Right lobe of liver (tissue), 6 donors: ENCODE measurements at regions not wholly inside any gene's neighbourhood (a gene's known extent, or its start where the extent isn't known, plus 50 kb on each side); places are given as distances from the start of the nearest gene placed in this dataset.

Experiments
- ATAC-seq, 4 donors: fragments of 200-7000 bp; cut with Tn5 transposase; one replicate each; pipeline ENCODE4 v1.9.1; 2020; ENCODE audit warnings: mild to moderate bottlenecking in 4 of 4, moderate library complexity in 4 of 4
- DNase-seq, 3 donors: peaks; one replicate each; pipeline ENCODE4 v3.0.0-alpha.2; 2020
- H3K27ac ChIP-seq, 3 donors: fragments of 200-600 bp; one replicate each; pipeline ENCODE4 v1.8.0; 2022
- H3K27me3 ChIP-seq, 2 donors: fragments of 200-600 bp; one replicate each; pipeline ENCODE4 v1.8.0; 2022
- H3K36me3 ChIP-seq, 4 donors: fragments of 200-600 bp; sonication (generic) in 1 of 4; one replicate each; pipeline versions ENCODE4 v1.5.1 to v1.8.0; 2017 to 2022; ENCODE audit warnings: control low read depth in 1 of 4
- H3K4me1 ChIP-seq, 4 donors: fragments of 200-600 bp; sonication (generic) in 1 of 4; one replicate each; pipeline versions ENCODE4 v1.5.1 to v1.8.0; 2017 to 2022; ENCODE audit warnings: control low read depth in 1 of 4
- H3K4me3 ChIP-seq, 3 donors: fragments of 200-600 bp; one replicate each; pipeline ENCODE4 v1.8.0; 2022
- H3K9me3 ChIP-seq, 4 donors: fragments of 200-600 bp; sonication (generic) in 1 of 4; one replicate each; pipeline versions ENCODE4 v1.5.1 to v1.8.0; 2017 to 2022; ENCODE audit warnings: control low read depth in 1 of 4
- POLR2A ChIP-seq: fragments of 450-650 bp; IDR thresholded peaks from one replicate; pipeline ENCODE4 v1.6.1; 2017; ENCODE audit warnings: antibody characterized with exemption, mild to moderate bottlenecking
- WGBS: methylation state at CpG from one replicate; pipeline ENCODE4 v1.1.6; 2018; ENCODE audit warnings: low coverage, low lambda C conversion rate; ENCODE audit not compliant: insufficient coverage; ENCODE audit errors: missing lambda C conversion rate; 5-methylcytosine and 5-hydroxymethylcytosine counted together
- intact Hi-C, 2 donors: fragments of 100-400 bp; cut with DNase I; formaldehyde crosslinking; loops; one replicate each; pipeline versions ENCODE4 v1.11.2 to v1.14.1; 2022
- TF ChIP-seq, protein P1 (sequence below), 4 donors: fragments of 200-600 bp in 3 of 4; fragments of 450-650 bp in 1 of 4; IDR thresholded peaks; one replicate each; pipeline versions ENCODE4 v1.5.1 to v1.8.0; 2016 to 2022; ENCODE audit warnings: antibody characterized with exemption in 4 of 4, mild to moderate bottlenecking in 2 of 4
- donor health status: DM: no; HTN: yes; CAD: no.
- donor health status: DM: no; HTN: no; CAD: no.
- donor health status: DM: no; HTN: no; CAD: no.
- donor health status: DM: no; HTN: yes; CAD: no.
- donor health status: DM: no; HTN: yes; CAD: no.

- Histone ChIP-seq H3K36me3 (no peaks in the 10 kb centered on the region), H3K27me3 (no peaks in the 10 kb centered on the region), H3K4me3 (no peak overlapping the region), H3K4me1 (no peaks in the 10 kb centered on the region), H3K27ac (no peak overlapping the region), H3K9me3 (no peaks in the 10 kb centered on the region)
- 58% methylated on average over 3 of the region's 3 CpGs for WGBS
- intact Hi-C loops: no loop called here
- TF ChIP-seq POLR2A: no peak
- TF ChIP-seq, protein P1, sequence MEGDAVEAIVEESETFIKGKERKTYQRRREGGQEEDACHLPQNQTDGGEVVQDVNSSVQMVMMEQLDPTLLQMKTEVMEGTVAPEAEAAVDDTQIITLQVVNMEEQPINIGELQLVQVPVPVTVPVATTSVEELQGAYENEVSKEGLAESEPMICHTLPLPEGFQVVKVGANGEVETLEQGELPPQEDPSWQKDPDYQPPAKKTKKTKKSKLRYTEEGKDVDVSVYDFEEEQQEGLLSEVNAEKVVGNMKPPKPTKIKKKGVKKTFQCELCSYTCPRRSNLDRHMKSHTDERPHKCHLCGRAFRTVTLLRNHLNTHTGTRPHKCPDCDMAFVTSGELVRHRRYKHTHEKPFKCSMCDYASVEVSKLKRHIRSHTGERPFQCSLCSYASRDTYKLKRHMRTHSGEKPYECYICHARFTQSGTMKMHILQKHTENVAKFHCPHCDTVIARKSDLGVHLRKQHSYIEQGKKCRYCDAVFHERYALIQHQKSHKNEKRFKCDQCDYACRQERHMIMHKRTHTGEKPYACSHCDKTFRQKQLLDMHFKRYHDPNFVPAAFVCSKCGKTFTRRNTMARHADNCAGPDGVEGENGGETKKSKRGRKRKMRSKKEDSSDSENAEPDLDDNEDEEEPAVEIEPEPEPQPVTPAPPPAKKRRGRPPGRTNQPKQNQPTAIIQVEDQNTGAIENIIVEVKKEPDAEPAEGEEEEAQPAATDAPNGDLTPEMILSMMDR (IDR thresholded peaks at IDR 0.05): no peak
- ATAC-seq: no peak
- DNase-seq: no peak
Observed at GRCh38 chr17:12537436-12537835, 128.3 kb upstream of the MYOCD start.

- Histone ChIP-seq H3K4me1 (no peaks in the 10 kb centered on the region), H3K27ac (no peak overlapping the region), H3K9me3 (no peaks in the 10 kb centered on the region), H3K4me3 (no peak overlapping the region), H3K27me3 (no peaks in the 10 kb centered on the region), H3K36me3 (no peaks in the 10 kb centered on the region)
- TF ChIP-seq, protein P1 (IDR thresholded peaks at IDR 0.05): no peak
- TF ChIP-seq POLR2A: no peak
- ATAC-seq (no peak), DNase-seq (no peak)
- WGBS: 40% methylated on average over 2 of the region's 2 CpGs
- intact Hi-C loops: no loop called here
Observed at GRCh38 chr17:12538003-12538402, 127.7 kb upstream of the MYOCD start.

GRCh38 chr17:12545877-12546513 lies 119.7 kb upstream of the MYOCD start:
- intact Hi-C loops: no loop called here
- peak; percentile 66 to 81 (median 74) for ATAC-seq
- no peak for TF ChIP-seq POLR2A
- TF ChIP-seq, protein P1 (IDR thresholded peaks at IDR 0.05): peak; percentile 28 to 75 (median 69)
- H3K9me3 ChIP-seq: no peaks in the 10 kb centered on the region
- no peaks in the 10 kb centered on the region for H3K36me3 ChIP-seq
- no peak overlapping the region for H3K4me3 ChIP-seq
- H3K4me1 ChIP-seq: no peaks in the 10 kb centered on the region
- DNase-seq: no peak
- 22% methylated on average over 9 of the region's 9 CpGs for WGBS
- H3K27ac ChIP-seq: no peak overlapping the region
- no peaks in the 10 kb centered on the region for H3K27me3 ChIP-seq

DNA sequence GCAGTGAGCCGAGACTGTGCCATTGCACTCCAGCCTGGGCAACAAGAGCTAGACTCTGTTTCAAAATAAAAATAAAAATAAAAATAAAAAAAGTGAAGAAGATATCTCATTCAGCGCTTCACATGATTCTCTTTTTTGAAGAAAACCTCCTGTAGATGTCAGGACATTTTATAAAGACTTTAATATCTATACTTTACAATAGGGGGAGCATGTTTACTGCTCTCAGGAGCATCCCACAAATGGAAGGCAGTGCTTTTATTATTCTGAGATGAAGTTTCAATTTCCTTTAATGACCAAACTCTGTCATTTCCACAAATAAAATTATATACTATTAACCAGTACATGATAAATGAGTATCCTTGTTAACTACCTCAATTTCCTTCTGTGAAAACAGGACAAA lies 118.7 kb upstream of the MYOCD start:
- H3K27ac ChIP-seq: no peak overlapping the region
- DNase-seq: no peak
- no peak overlapping the region for H3K4me3 ChIP-seq
- H3K9me3 ChIP-seq: no peaks in the 10 kb centered on the region
- H3K27me3 ChIP-seq: no peaks in the 10 kb centered on the region
- no peak for TF ChIP-seq POLR2A
- TF ChIP-seq, protein P1 (IDR thresholded peaks at IDR 0.05): no peak
- no peaks in the 10 kb centered on the region for H3K36me3 ChIP-seq
- intact Hi-C loops: no loop called here
- no peaks in the 10 kb centered on the region for H3K4me1 ChIP-seq
- no peak for ATAC-seq
- WGBS: 80% methylated on average over 2 of the region's 2 CpGs

DNA sequence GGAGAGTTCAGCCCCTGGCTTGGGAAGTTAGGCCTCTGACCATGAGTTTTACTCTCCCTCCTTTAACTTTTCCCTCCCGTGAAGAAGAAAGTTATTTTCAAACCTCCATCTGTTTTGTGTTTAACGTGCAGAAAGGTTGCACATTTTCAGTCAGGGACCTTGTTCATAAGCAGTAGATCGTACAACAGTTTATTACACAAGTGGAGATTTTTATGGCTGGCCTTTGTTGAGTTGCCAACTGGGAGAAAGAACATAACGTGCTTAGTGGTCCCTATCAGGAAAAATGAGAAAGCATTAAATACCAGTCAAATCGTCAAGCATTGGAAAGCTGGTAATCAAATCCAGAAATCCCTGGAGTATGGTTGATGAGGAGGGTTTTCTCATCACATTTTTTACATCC lies 117.9 kb upstream of the MYOCD start:
- TF ChIP-seq, protein P1 (IDR thresholded peaks at IDR 0.05): no peak
- no peak for TF ChIP-seq POLR2A
- 54% methylated on average over 5 of the region's 5 CpGs for WGBS
- H3K4me1 ChIP-seq: no peaks in the 10 kb centered on the region
- H3K27ac ChIP-seq: no peak overlapping the region
- intact Hi-C loops: no loop called here
- no peaks in the 10 kb centered on the region for H3K27me3 ChIP-seq
- ATAC-seq (no peak), DNase-seq (no peak)
- no peak overlapping the region for H3K4me3 ChIP-seq
- H3K36me3 ChIP-seq: no peaks in the 10 kb centered on the region
- no peaks in the 10 kb centered on the region for H3K9me3 ChIP-seq
